ENCODE measurements at regions not wholly inside any gene's neighbourhood (a gene's known extent, or its start where the extent isn't known, plus 50 kb on each side); places are given as distances from the start of the nearest gene placed in this dataset.

GRCh38 chr12:41963398-41963797, 181.3 kb downstream of the GXYLT1 start:
- TF ChIP-seq CTCF (conservative IDR thresholded peaks at IDR 0.05; ENCODE audit: low read depth, low read length): no peak

GRCh38 chr12:41962171-41962572, 182.5 kb downstream of the GXYLT1 start:
- Histone ChIP-seq H4K20me1 (ENCODE audit: insufficient read depth) (no peaks in the 10 kb centered on the region), H3K27me3 (ENCODE audit: insufficient read depth, low read depth) (no peaks in the 10 kb centered on the region), H3K36me3 (ENCODE audit: insufficient read depth) (no peaks in the 10 kb centered on the region), H3K27ac (no peak overlapping the region), H3K4me1 (ENCODE audit: low read depth, poor library complexity, severe bottlenecking) (no peaks in the 10 kb centered on the region), H3K4me3 (IDR thresholded peaks at IDR 0.05; ENCODE audit: insufficient read depth, low read depth, low read length) (no peak overlapping the region), H3K79me2 (ENCODE audit: insufficient read depth, low read depth) (no peaks in the 10 kb centered on the region), H3K9ac (no peak overlapping the region), H3K4me2 (no peak overlapping the region), H2AFZ (ENCODE audit: low read depth) (no peak overlapping the region)
- TF ChIP-seq CTCF (conservative IDR thresholded peaks at IDR 0.05; ENCODE audit: low read depth, low read length): no peak

More at GRCh38 chr12:41963398-41963797, 181.3 kb downstream of the GXYLT1 start:
- no peaks in the 10 kb centered on the region for H3K27me3 ChIP-seq (ENCODE audit: insufficient read depth, low read depth)
- H3K36me3 ChIP-seq (ENCODE audit: insufficient read depth): no peaks in the 10 kb centered on the region
- H2AFZ ChIP-seq (ENCODE audit: low read depth): no peak overlapping the region
- no peak overlapping the region for H3K27ac ChIP-seq
- H3K4me1 ChIP-seq (ENCODE audit: low read depth, poor library complexity, severe bottlenecking): no peaks in the 10 kb centered on the region
- H3K4me2 ChIP-seq: no peak overlapping the region
- no peaks in the 10 kb centered on the region for H3K79me2 ChIP-seq (ENCODE audit: insufficient read depth, low read depth)
- H4K20me1 ChIP-seq (ENCODE audit: insufficient read depth): no peaks in the 10 kb centered on the region
- no peak overlapping the region for H3K9ac ChIP-seq
- no peak overlapping the region for H3K4me3 ChIP-seq (IDR thresholded peaks at IDR 0.05; ENCODE audit: insufficient read depth, low read depth, low read length)

- Histone ChIP-seq H3K9ac (no peak overlapping the region), H3K27ac (no peak overlapping the region), H3K4me2 (no peak overlapping the region), H3K4me1 (ENCODE audit: low read depth, poor library complexity, severe bottlenecking) (no peaks in the 10 kb centered on the region), H3K79me2 (ENCODE audit: insufficient read depth, low read depth) (no peaks in the 10 kb centered on the region), H3K36me3 (ENCODE audit: insufficient read depth) (no peaks in the 10 kb centered on the region), H3K4me3 (IDR thresholded peaks at IDR 0.05; ENCODE audit: insufficient read depth, low read depth, low read length) (no peak overlapping the region), H3K27me3 (ENCODE audit: insufficient read depth, low read depth) (no peaks in the 10 kb centered on the region), H2AFZ (ENCODE audit: low read depth) (no peak overlapping the region), H4K20me1 (ENCODE audit: insufficient read depth) (no peaks in the 10 kb centered on the region)
- no peak for TF ChIP-seq CTCF (conservative IDR thresholded peaks at IDR 0.05; ENCODE audit: low read depth, low read length)
These were observed 185.4 kb downstream of the GXYLT1 start for GRCh38 chr12:41959271-41959670.

GRCh38 chr12:41956353-41956752, 188.3 kb downstream of the GXYLT1 start:
- Histone ChIP-seq H3K4me1 (ENCODE audit: low read depth, poor library complexity, severe bottlenecking) (no peaks in the 10 kb centered on the region), H3K79me2 (ENCODE audit: insufficient read depth, low read depth) (no peaks in the 10 kb centered on the region), H3K4me3 (IDR thresholded peaks at IDR 0.05; ENCODE audit: insufficient read depth, low read depth, low read length) (no peak overlapping the region), H3K27me3 (ENCODE audit: insufficient read depth, low read depth) (no peaks in the 10 kb centered on the region), H3K9ac (no peak overlapping the region), H3K27ac (no peak overlapping the region), H4K20me1 (ENCODE audit: insufficient read depth) (no peaks in the 10 kb centered on the region), H3K4me2 (no peak overlapping the region), H2AFZ (ENCODE audit: low read depth) (no peak overlapping the region), H3K36me3 (ENCODE audit: insufficient read depth) (no peaks in the 10 kb centered on the region)
- TF ChIP-seq CTCF (conservative IDR thresholded peaks at IDR 0.05; ENCODE audit: low read depth, low read length): no peak
